GM21528 (cell line): ENCODE measurements at regions not wholly inside any gene's neighbourhood (a gene's known extent, or its start where the extent isn't known, plus 50 kb on each side); places are given as distances from the start of the nearest gene placed in this dataset.
"Not testable (repeated sequence)": the region's sequence is repeated elsewhere in the genome, so short reads cannot be mapped to it uniquely, and the experiment has no call there.

ENCODE experiments used
- ATAC-seq: cut with Tn5 transposase; IDR thresholded peaks from one replicate; pipeline ENCODE4 v1.9.1; 2021; ENCODE audit warnings: mild to moderate bottlenecking, moderate library complexity; ENCODE audit not compliant: unreplicated experiment, low FRiP score

DNA sequence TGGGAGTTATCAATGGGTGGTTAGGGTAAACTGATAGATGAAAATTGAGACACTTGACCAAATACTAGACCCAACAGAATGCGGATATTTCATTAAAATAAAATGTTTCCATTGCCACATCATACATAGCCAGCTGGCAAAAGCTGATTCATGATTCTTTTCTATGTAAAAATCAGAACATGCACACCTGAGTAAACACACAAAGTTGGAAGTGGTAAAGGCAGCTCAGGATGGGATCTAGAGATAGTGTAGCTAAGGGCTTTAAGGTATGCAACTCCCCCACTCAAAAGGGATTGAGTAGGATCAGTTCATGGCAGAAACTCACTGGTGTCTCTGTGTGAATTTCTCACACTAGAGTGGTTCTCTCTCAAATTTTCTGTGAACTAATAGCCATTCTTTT is 541.1 kb upstream of the GRAMD2B start:
- ATAC-seq: no peak

DNA sequence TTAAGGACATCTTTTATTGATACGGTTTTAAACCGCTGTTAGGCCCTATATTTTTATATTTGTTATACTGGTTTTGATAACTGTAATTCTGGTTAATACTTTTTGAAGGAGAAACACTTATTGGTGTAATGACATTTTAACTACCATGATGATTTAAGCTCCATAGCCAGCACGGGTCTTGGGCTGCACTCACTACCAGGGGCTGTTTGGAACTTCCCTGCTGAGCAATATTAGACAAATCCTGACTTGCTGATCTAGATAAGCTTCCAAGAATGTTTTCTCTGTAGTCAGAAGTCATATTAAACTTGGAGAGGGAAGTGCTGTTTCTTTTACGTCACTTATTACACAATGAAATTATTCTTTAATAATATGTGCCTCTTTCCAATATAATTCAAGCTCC is 540.0 kb upstream of the GRAMD2B start:
- ATAC-seq: no peak

DNA sequence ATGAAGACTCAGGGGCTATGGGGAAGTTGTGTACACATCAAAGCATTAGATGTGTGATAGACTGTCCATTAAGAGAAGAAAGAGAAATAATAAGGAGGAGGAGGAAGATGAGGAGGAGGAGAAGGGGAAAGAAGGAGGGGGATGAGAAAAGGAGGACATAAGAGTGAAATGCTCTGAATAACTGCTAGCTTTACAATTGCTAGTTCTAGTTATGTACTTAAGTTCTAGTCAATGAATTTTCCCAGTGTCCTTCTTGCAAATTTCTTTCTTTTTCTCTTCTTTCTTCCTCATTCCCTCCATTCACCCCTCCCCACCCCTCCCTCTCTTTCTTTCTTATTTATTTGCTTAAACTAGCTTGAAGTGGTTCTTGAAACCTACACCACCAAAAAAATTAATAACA is 534.9 kb upstream of the GRAMD2B start:
- ATAC-seq: no peak

GRCh38 chr5:125890511-125890931 is 532.7 kb upstream of the GRAMD2B start:
- ATAC-seq: no peak

DNA sequence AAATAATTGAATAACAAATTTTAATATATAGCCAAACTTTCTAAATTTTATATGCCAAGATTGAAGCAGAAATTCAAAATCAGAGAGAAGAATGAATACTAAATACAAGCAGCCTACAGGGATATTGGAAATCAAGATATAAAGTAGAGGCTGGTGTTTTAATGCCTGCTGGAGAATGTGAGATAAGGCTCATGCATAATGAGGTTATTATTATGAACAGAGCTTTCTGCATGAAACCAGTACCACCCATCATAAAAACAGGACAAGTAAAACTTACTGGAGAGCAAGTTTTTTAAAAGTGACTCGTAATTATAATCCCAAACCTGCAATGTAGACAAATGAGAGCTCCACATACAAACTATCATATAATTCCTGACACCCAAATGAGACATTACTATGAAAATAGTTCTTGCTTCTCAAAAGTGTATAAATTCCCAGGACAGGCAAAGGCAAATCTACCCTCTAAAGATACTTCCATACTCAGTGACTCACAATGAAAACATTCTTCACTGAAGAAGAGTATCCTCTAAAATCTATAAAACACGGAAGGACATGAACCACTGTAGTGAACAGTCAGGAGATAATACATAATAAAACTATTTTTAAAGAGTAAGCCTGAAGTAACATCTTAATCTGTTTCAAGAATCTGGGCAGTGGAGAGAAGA is 532.0 kb upstream of the GRAMD2B start:
- no peak for ATAC-seq

DNA sequence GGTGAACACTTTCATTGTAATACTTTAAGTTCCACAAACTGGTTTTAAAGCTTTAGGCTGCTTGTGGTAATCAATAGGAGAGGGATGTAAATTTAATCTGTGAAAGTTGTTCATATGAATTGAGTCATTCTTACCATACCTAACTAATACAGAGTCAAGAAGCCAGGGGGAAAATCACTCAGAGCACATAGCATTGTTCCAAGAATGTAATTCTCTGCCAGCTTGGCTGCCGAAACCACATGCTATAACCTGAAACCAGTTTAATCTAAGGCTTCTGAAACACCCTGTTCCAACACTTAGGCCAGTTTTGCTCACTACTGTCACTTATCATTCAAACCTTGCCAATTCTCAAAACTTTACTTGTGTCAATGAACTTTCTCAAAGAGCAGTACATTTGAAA is 528.8 kb upstream of the GRAMD2B start:
- no peak for ATAC-seq

DNA sequence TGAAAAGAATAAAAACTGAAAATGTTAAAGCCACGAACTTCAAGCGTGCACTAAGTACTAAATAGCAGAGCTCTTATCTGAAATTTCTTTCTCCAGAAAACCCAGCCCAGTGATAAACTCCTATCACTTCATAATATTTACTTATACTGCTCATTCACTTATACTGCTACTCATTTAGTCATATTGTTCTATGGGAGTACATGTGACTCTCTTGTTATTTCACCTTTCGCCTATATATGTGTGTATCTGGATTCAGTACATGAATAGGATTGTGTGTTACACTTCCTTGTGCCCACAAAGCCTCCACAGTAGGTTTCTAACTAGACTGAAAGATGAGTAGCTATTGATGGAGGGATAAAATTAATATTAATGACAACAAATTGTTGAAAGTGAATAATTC is 526.8 kb upstream of the GRAMD2B start:
- no peak for ATAC-seq

- no peak for ATAC-seq
Observed at GRCh38 chr5:125897089-125897488, 526.1 kb upstream of the GRAMD2B start.

- ATAC-seq: no peak
Observed at GRCh38 chr5:125898851-125899405, 524.3 kb upstream of the GRAMD2B start.

DNA sequence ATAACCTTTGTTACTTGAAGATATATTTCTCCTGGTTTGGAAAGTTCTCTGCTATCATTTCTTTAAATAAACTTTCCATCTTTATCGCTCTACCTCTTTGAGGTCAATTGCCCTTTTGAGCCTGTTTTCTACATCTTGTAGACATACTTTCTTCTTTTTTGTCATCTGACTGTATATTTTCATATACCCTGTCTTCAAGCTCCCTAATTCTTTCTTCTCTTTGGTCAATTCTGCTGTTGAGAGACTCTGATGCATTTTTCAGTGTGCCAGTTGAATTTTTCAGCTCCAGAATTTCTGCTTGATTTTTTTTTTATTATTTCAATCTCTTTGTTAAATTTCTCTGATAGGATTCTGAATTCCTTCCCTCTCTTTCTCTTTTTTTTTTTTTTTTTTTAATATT is 511.2 kb upstream of the GRAMD2B start:
- no peak for ATAC-seq

DNA sequence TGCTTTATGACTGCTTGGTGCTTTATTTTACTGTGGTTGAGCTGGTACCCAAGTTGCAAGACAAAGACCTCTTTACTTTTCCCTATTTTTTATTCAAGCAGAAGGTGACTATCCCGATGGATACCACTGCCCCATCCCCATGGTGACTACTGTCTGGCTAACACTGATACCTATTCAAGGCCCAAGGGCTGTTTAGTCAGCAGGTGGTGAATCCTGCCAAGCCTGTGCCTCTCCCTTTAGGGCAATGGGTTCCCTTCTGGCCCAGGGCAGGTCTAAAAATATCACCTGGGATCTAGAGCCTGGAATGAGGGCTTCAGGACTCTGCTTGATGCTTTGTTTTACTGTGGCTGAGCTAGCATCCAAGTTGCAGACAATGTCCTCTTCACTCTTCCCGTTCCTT is 510.0 kb upstream of the GRAMD2B start:
- ATAC-seq: no peak

DNA sequence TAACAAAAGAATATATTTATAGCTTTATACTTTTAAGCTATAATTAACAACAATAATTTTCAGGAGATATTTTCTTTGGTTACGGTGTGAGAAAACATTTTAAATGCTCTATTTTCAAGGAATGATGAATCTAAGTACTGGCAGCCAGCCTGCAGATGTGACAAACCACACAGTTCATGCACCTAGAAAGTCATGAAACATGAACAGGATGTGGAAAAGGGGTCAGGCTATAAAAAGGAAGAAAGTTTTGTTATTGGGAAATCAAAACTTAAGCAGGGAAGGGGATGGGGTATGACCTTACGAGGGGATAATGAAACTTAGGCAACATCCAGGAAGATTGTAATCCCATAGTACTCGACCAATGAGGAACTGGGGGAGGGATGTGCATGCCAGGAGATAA is 508.7 kb upstream of the GRAMD2B start:
- ATAC-seq: no peak

GRCh38 chr5:125923958-125924357 is 499.3 kb upstream of the GRAMD2B start:
- ATAC-seq: not testable (repeated sequence)

DNA sequence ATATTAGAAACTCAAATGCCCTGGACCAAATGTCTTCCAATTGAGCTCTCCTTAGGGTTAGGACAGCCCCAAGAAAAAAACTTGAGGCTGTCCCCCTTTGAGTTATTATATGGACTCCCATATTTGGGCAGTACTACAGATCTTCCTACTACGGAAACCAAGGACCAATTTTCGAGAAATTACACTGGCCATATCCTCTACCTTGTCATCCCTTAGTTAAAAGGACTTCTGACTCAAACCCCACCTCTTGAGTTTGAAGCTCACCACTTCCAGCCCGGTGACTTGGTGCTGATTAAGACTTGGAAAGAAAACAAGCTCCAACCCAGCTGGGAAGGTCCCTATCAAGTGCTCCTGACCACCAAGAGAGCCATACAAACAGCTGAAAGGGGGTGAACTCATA is 497.0 kb upstream of the GRAMD2B start:
- no peak for ATAC-seq

GRCh38 chr5:125928663-125929062 is 494.5 kb upstream of the GRAMD2B start:
- no peak for ATAC-seq

GRCh38 chr5:125950012-125950615 is 473.1 kb upstream of the GRAMD2B start:
- ATAC-seq: no peak

DNA sequence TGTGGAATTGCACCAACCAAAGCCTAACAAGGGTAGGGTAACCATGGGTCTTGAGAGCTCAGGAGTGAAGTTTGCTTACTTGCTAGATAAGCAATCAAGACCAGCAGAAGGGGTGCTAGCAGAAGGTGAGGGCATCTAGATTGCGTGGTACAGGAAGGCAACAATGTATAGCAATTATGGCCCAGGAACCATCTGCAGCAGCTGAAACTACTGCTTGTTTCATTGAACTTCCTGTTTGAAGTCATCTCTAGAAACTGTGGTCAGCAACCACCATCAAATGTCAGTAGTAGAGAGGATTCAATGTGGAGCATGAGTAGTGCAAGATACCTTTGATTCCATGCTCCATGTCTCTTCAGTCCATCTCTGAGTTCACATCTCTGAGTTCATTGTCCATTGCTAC is 462.1 kb upstream of the GRAMD2B start:
- peak; percentile 100 for ATAC-seq

GRCh38 chr5:125965577-125965976 is 457.6 kb upstream of the GRAMD2B start:
- no peak for ATAC-seq

GRCh38 chr5:125967576-125967975 is 455.6 kb upstream of the GRAMD2B start:
- ATAC-seq: no peak

DNA sequence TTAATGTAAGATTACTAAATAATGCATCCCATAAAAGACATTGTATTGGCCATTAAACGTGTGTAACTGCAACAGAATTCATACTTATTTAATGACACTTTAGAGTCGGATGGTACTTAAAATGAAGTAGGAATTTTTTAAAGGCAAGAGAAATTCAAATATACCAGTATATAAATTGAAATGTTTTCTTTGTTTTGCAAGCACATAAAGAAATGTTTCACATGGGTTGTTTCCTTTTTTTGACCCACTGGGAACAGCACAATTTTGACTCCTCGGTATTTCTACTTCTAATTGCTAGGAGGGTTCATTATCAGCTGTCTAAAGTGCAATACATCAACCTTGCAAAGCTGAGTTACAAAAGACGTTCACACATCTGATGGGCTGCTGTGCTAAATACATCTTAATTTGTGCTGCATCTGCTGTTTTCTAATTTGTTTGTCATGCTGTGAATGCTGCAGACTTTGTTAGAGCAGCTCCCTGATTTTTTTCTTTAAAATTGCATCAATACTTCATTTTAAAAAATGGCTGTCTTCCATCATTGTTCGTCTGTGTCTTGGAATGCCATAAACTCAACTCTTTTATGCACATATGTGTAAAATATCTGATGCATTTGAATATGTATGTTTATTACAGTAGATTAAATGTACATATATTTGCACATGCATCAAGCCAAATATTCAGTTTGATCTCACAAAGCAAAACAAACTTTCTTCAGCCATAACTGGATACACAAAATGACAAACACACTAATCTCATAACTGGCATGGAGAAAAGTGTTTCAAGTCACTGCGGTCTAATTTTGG is 454.0 kb upstream of the GRAMD2B start:
- ATAC-seq: no peak

- no peak for ATAC-seq
Observed at GRCh38 chr5:125969814-125970171, 453.4 kb upstream of the GRAMD2B start.
